Liver (tissue), 8 donors: ENCODE measurements at regions not wholly inside any gene's neighbourhood (a gene's known extent, or its start where the extent isn't known, plus 50 kb on each side); places are given as distances from the start of the nearest gene placed in this dataset.

Experiments used
- DNase-seq: peaks from one replicate; pipeline ENCODE4 v3.0.0-alpha.2; 2017; ENCODE audit warnings: low spot score
- H3K27ac ChIP-seq, 2 donors: one replicate each; pipeline ENCODE4 v1.7.0; 2013; ENCODE audit warnings: inconsistent platforms in 2 of 2, low read length in 2 of 2, control low read depth in 1 of 2, low read depth in 1 of 2, mild to moderate bottlenecking in 1 of 2
- H3K27me3 ChIP-seq, 4 donors: one replicate each; pipeline versions ENCODE4 v1.6.1 to v1.7.0; 2013; ENCODE audit warnings: low read length in 3 of 4, inconsistent platforms in 1 of 4, mild to moderate bottlenecking in 1 of 4, moderate library complexity in 1 of 4; ENCODE audit not compliant: control insufficient read depth in 4 of 4, insufficient read depth in 4 of 4
- H3K36me3 ChIP-seq, 4 donors: one replicate each; pipeline versions ENCODE4 v1.6.1 to v1.7.0; 2013; ENCODE audit warnings: low read length in 3 of 4, mild to moderate bottlenecking in 3 of 4, low read depth in 1 of 4, moderate library complexity in 1 of 4; ENCODE audit not compliant: control insufficient read depth in 4 of 4, insufficient read depth in 3 of 4
- H3K4me1 ChIP-seq, 4 donors: one replicate each; pipeline versions ENCODE4 v1.6.1 to v1.7.0; 2013; ENCODE audit warnings: low read length in 3 of 4, mild to moderate bottlenecking in 3 of 4, moderate library complexity in 1 of 4; ENCODE audit not compliant: control insufficient read depth in 4 of 4, insufficient read depth in 4 of 4
- H3K4me3 ChIP-seq, 3 donors: one replicate each; pipeline versions ENCODE4 v1.6.1 to v1.7.0; 2013; ENCODE audit warnings: low read length in 3 of 3, control low read depth in 1 of 3, low read depth in 1 of 3, mild to moderate bottlenecking in 1 of 3
- H3K9ac ChIP-seq, 2 donors: one replicate each; pipeline ENCODE4 v1.7.0; 2013; ENCODE audit warnings: low read length in 2 of 2, mild to moderate bottlenecking in 2 of 2, moderate library complexity in 2 of 2, control low read depth in 1 of 2, low read depth in 1 of 2
- H3K9me3 ChIP-seq, 4 donors: one replicate each; pipeline versions ENCODE4 v1.6.1 to v1.7.0; 2013; ENCODE audit warnings: low read length in 3 of 4; ENCODE audit not compliant: control insufficient read depth in 4 of 4
- ATF3 ChIP-seq: IDR thresholded peaks from 2 replicates; pipeline ENCODE4 v1.6.1; 2016; ENCODE audit warnings: antibody characterized with exemption
- CTCF ChIP-seq: fragments of 150-350 bp; IDR thresholded peaks from 2 replicates; pipeline ENCODE4 v1.5.1; 2017; ENCODE audit warnings: improper control_type of control experiment, low read depth, low read length; ENCODE audit not compliant: missing input control
- EGR1 ChIP-seq, 2 donors: IDR thresholded peaks; 2 replicates each; pipeline ENCODE4 v1.6.1; 2016 to 2018; ENCODE audit warnings: antibody characterized with exemption in 2 of 2, low read depth in 2 of 2
- FOXA1 ChIP-seq: IDR thresholded peaks from 2 replicates; pipeline ENCODE4 v1.6.1; 2016; ENCODE audit warnings: antibody characterized with exemption
- FOXA2 ChIP-seq: IDR thresholded peaks from 2 replicates; pipeline ENCODE4 v1.6.1; 2016; ENCODE audit warnings: antibody characterized with exemption
- GABPA ChIP-seq, 2 donors: IDR thresholded peaks in 1 of 2; conservative IDR thresholded peaks in 1 of 2; 2 replicates each; pipeline ENCODE4 v1.6.1; 2016; ENCODE audit warnings: antibody characterized with exemption in 2 of 2, mild to moderate bottlenecking in 1 of 2, moderate library complexity in 1 of 2
- HNF4A ChIP-seq, 2 donors: conservative IDR thresholded peaks; 2 replicates each; pipeline ENCODE4 v1.6.1; 2016; ENCODE audit warnings: antibody characterized with exemption in 2 of 2, mild to moderate bottlenecking in 2 of 2
- HNF4G ChIP-seq: IDR thresholded peaks from 2 replicates; pipeline ENCODE4 v1.6.1; 2016; ENCODE audit warnings: antibody characterized with exemption
- JUND ChIP-seq, 2 donors: IDR thresholded peaks; 2 replicates each; pipeline ENCODE4 v1.6.1; 2016; ENCODE audit warnings: antibody characterized with exemption in 2 of 2
- MAX ChIP-seq: IDR thresholded peaks from 2 replicates; pipeline ENCODE4 v1.6.1; 2016; ENCODE audit warnings: antibody characterized with exemption
- NR2F2 ChIP-seq: IDR thresholded peaks from 2 replicates; pipeline ENCODE4 v1.6.1; 2016; ENCODE audit warnings: antibody characterized with exemption
- RAD21 ChIP-seq, 2 donors: IDR thresholded peaks; 2 replicates each; pipeline ENCODE4 v1.6.1; 2016; ENCODE audit warnings: antibody characterized with exemption in 2 of 2, mild to moderate bottlenecking in 2 of 2
- REST ChIP-seq: IDR thresholded peaks from 2 replicates; pipeline ENCODE4 v1.6.1; 2016; ENCODE audit warnings: antibody characterized with exemption, mild to moderate bottlenecking
- RXRA ChIP-seq, 2 donors: IDR thresholded peaks; 2 replicates each; pipeline ENCODE4 v1.6.1; 2017 to 2018; ENCODE audit warnings: antibody characterized with exemption in 2 of 2, mild to moderate bottlenecking in 1 of 2
- SP1 ChIP-seq: IDR thresholded peaks from 2 replicates; pipeline ENCODE4 v1.6.1; 2018; ENCODE audit warnings: antibody characterized with exemption, mild to moderate bottlenecking
- TAF1 ChIP-seq: conservative IDR thresholded peaks from 2 replicates; pipeline ENCODE4 v1.6.1; 2016; ENCODE audit warnings: antibody characterized with exemption, mild to moderate bottlenecking
- YY1 ChIP-seq: IDR thresholded peaks from 2 replicates; pipeline ENCODE4 v1.6.1; 2016; ENCODE audit warnings: antibody characterized with exemption, mild to moderate bottlenecking
- ZBTB33 ChIP-seq: IDR thresholded peaks from 2 replicates; pipeline ENCODE4 v1.6.1; 2016; ENCODE audit warnings: antibody characterized with exemption
- WGBS: extraction: QIAGEN DNeasy Blood & Tissue Kit; methylation state at CpG from one replicate; pipeline ENCODE4 v1.1.7; 2013; 5-methylcytosine and 5-hydroxymethylcytosine counted together
- donor health status: healthy.
- donor health status: healthy.
- donor health status: healthy.
- donor health status: healthy.
- donor health status: healthy.

GRCh38 chr3:115279939-115280338 lies 132.9 kb upstream of the ZBTB20 start:
- peaks cover 0 to 4% (median 0%) of the 10 kb centered on the region in 4 donors for H3K27me3 ChIP-seq
- H3K36me3 ChIP-seq = no peaks in the 10 kb centered on the region
- TF ChIP-seq TAF1 = no peak
- no peak for TF ChIP-seq NR2F2
- no peak for TF ChIP-seq EGR1 (IDR thresholded peaks at IDR 0.05; ENCODE audit: low read depth in 2 of 2)
- TF ChIP-seq CTCF = no peak
- no peak for TF ChIP-seq HNF4G
- no peak for TF ChIP-seq RXRA (IDR thresholded peaks at IDR 0.05)
- TF ChIP-seq HNF4A (conservative IDR thresholded peaks at IDR 0.05) = no peak
- no peak for TF ChIP-seq JUND (IDR thresholded peaks at IDR 0.05)
- TF ChIP-seq RAD21 (IDR thresholded peaks at IDR 0.05) = no peak
- WGBS = 82% methylated on average over 1 of the region's 1 CpG
- DNase-seq = no peak
- no peaks in the 10 kb centered on the region for H3K4me1 ChIP-seq
- H3K9me3 ChIP-seq = no peaks in the 10 kb centered on the region
- no peak overlapping the region for H3K4me3 ChIP-seq
- no peak overlapping the region for H3K27ac ChIP-seq
- no peak overlapping the region for H3K9ac ChIP-seq

GRCh38 chr3:115280506-115280905 lies 133.4 kb upstream of the ZBTB20 start:
- H3K9me3 ChIP-seq = no peaks in the 10 kb centered on the region
- no peaks in the 10 kb centered on the region for H3K36me3 ChIP-seq
- peaks cover 0 to 4% (median 0%) of the 10 kb centered on the region in 4 donors for H3K27me3 ChIP-seq
- H3K9ac ChIP-seq = no peak overlapping the region
- TF ChIP-seq NR2F2 (no peak), HNF4A (conservative IDR thresholded peaks at IDR 0.05) (no peak), JUND (IDR thresholded peaks at IDR 0.05) (no peak), SP1 (no peak), GABPA (IDR thresholded peaks at IDR 0.05 in 1 of 2, conservative IDR thresholded peaks at IDR 0.05 in 1 of 2) (no peak), ATF3 (no peak), YY1 (no peak), MAX (no peak), FOXA1 (no peak), TAF1 (no peak), RXRA (IDR thresholded peaks at IDR 0.05) (no peak), ZBTB33 (no peak), FOXA2 (no peak), EGR1 (IDR thresholded peaks at IDR 0.05; ENCODE audit: low read depth in 2 of 2) (no peak), HNF4G (no peak), CTCF (no peak), REST (no peak)
- DNase-seq = no peak
- H3K4me1 ChIP-seq = no peaks in the 10 kb centered on the region
- H3K27ac ChIP-seq = no peak overlapping the region
- H3K4me3 ChIP-seq = no peak overlapping the region
- 65% methylated on average over 3 of the region's 3 CpGs for WGBS
